Bone marrow (tissue), 2 donors: ENCODE measurements at regions not wholly inside any gene's neighbourhood (a gene's known extent, or its start where the extent isn't known, plus 50 kb on each side); places are given as distances from the start of the nearest gene placed in this dataset.

Experiments
- DNase-seq, 2 donors: peaks; one replicate each; lab custom pipeline; 2025; lab: John Stamatoyannopoulos, UW

- DNase-seq = no peak
Observed at GRCh38 chr6:40074306-40075055, 140.2 kb upstream of the MOCS1 start.

GRCh38 chr6:40066372-40066771 is 132.1 kb upstream of the MOCS1 start:
- no peak for DNase-seq

- DNase-seq = no peak
Observed at GRCh38 chr6:40056865-40057264, 122.6 kb upstream of the MOCS1 start.

- DNase-seq = no peak
Observed at GRCh38 chr6:40054602-40055001, 120.3 kb upstream of the MOCS1 start.

- DNase-seq = no peak
Observed at GRCh38 chr6:40054186-40054585, 119.9 kb upstream of the MOCS1 start.

GRCh38 chr6:40049128-40049527 is 114.9 kb upstream of the MOCS1 start:
- DNase-seq = no peak

- DNase-seq = no peak
Observed at GRCh38 chr6:40044196-40044595, 109.9 kb upstream of the MOCS1 start.

- no peak for DNase-seq
Observed at GRCh38 chr6:40042232-40042631, 108.0 kb upstream of the MOCS1 start.

GRCh38 chr6:40039042-40039441 is 104.8 kb upstream of the MOCS1 start:
- DNase-seq = no peak

- no peak for DNase-seq
Observed at GRCh38 chr6:40038626-40039025, 104.4 kb upstream of the MOCS1 start.

- DNase-seq = no peak
Observed at GRCh38 chr6:40037271-40037670, 103.0 kb upstream of the MOCS1 start.

- no peak for DNase-seq
Observed at GRCh38 chr6:40036186-40036585, 101.9 kb upstream of the MOCS1 start.

- no peak for DNase-seq
Observed at GRCh38 chr6:40028449-40028848, 94.2 kb upstream of the MOCS1 start.

- DNase-seq = no peak
Observed at GRCh38 chr6:40022867-40023266, 88.6 kb upstream of the MOCS1 start.

- DNase-seq = no peak
Observed at GRCh38 chr6:40020166-40020565, 85.9 kb upstream of the MOCS1 start.

- DNase-seq = no peak
Observed at GRCh38 chr6:40015530-40015929, 81.3 kb upstream of the MOCS1 start.

GRCh38 chr6:40011844-40012243 is 77.6 kb upstream of the MOCS1 start:
- no peak for DNase-seq

GRCh38 chr6:40000964-40001515 is 66.8 kb upstream of the MOCS1 start:
- no peak for DNase-seq

- no peak for DNase-seq
Observed at GRCh38 chr6:39999006-39999867, 65.0 kb upstream of the MOCS1 start.

- DNase-seq = no peak
Observed at GRCh38 chr6:39998126-39998525, 63.9 kb upstream of the MOCS1 start.

GRCh38 chr6:39997101-39997635 is 62.9 kb upstream of the MOCS1 start:
- no peak for DNase-seq

GRCh38 chr6:39995633-39996032 is 61.4 kb upstream of the MOCS1 start:
- no peak for DNase-seq
